ENCODE measurements at regions not wholly inside any gene's neighbourhood (a gene's known extent, or its start where the extent isn't known, plus 50 kb on each side); places are given as distances from the start of the nearest gene placed in this dataset.

DNA sequence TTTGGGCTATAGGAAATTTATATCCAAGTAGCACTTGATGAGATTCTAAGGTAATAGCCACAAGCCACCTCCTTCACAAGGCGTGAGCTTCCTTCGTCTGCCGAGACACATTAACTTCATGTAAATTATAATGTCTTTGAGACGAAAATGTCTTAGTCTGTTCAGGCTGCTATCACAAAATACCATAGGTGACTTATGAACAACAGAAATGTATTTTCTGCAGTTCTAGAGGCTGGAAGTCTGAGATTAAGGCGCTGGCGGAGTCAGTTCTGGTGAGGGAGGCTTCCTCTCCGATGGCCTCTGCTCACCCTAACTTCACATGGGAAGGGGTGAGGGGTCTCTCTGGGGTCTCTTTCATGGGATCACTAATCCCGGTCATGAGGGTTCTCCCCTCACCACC lies 133.0 kb downstream of the ETS2 start:
- TF ChIP-seq GATA3 (IDR thresholded peaks at IDR 0.05; ENCODE audit: low read depth, low read length) (no peak), GATA2 (IDR thresholded peaks at IDR 0.05; ENCODE audit: low read depth, low read length) (no peak)

Data from SH-SY5Y (cell line).